Choroid plexus epithelial cell (primary cell): ENCODE measurements at regions not wholly inside any gene's neighbourhood (a gene's known extent, or its start where the extent isn't known, plus 50 kb on each side); places are given as distances from the start of the nearest gene placed in this dataset.
"Not testable (repeated sequence)": the region's sequence is repeated elsewhere in the genome, so short reads cannot be mapped to it uniquely, and the experiment has no call there.

ENCODE experiments used
- DNase-seq: peaks from one replicate; pipeline ENCODE4 v3.0.0-alpha.2; 2010; ENCODE audit warnings: low read depth
- H3K4me3 ChIP-seq: 2 replicates; pipeline ENCODE4 v1.5.1; 2011; ENCODE audit warnings: low read depth, mild to moderate bottlenecking, control low read depth, low read length, moderate library complexity

- not testable (repeated sequence) for H3K4me3 ChIP-seq, DNase-seq
Measured at GRCh38 chr15:84170029-84170428, 65.5 kb upstream of the GOLGA6L4 start.

GRCh38 chr15:84173231-84173610 is 62.4 kb upstream of the GOLGA6L4 start:
- DNase-seq, result not testable (repeated sequence)
- peak overlapping the region; percentile 51 for H3K4me3 ChIP-seq
